ENCODE measurements at regions not wholly inside any gene's neighbourhood (a gene's known extent, or its start where the extent isn't known, plus 50 kb on each side); places are given as distances from the start of the nearest gene placed in this dataset.

GRCh38 chr6:69555088-69555638 lies 241.6 kb downstream of the LMBRD1 start:
- no peak for TF ChIP-seq ETS1 (IDR thresholded peaks at IDR 0.05)
- no peak for TF ChIP-seq CTCF (conservative IDR thresholded peaks at IDR 0.05; ENCODE audit: low read depth in 2 of 2)
